BJ (cell line): ENCODE measurements at regions not wholly inside any gene's neighbourhood (a gene's known extent, or its start where the extent isn't known, plus 50 kb on each side); places are given as distances from the start of the nearest gene placed in this dataset.

Source experiments
- CTCF ChIA-PET: fragments of 350-600 bp; formaldehyde crosslinking; extraction: SDS; loops from one replicate; lab custom pipeline; 2021; ENCODE audit warnings: antibody characterized with exemption, inconsistent platforms; lab: Yijun Ruan, JAX
- POLR2A ChIA-PET: fragments of 300-600 bp; sonication (Branson Sonifier 250); formaldehyde crosslinking; extraction: SDS; loops from one replicate; lab custom pipeline; 2021; ENCODE audit warnings: antibody characterized with exemption; lab: Charles Lee
- DNase-seq: peaks from one replicate; pipeline ENCODE4 v3.0.0-alpha.2; 2011; ENCODE audit warnings: low read depth
- H3K27me3 ChIP-seq: 2 replicates; pipeline ENCODE4 v1.6.0; 2011; ENCODE audit warnings: low read length; ENCODE audit not compliant: control insufficient read depth, insufficient read depth
- H3K36me3 ChIP-seq: 2 replicates; pipeline ENCODE4 v1.5.1; 2011; ENCODE audit warnings: low read length; ENCODE audit not compliant: control insufficient read depth, insufficient read depth
- H3K4me3 ChIP-seq: 2 replicates; pipeline ENCODE4 v1.5.1; 2011; ENCODE audit warnings: low read depth, mild to moderate bottlenecking, control low read depth, low read length
- CTCF ChIP-seq: IDR thresholded peaks from 2 replicates; pipeline ENCODE4 v1.5.1; 2011; ENCODE audit warnings: low read depth, mild to moderate bottlenecking, control low read depth, inconsistent platforms, low read length, moderate library complexity; ENCODE audit not compliant: insufficient read depth

- no peak for TF ChIP-seq CTCF
- DNase-seq = no peak
- Histone ChIP-seq H3K27me3 (no peaks in the 10 kb centered on the region), H3K4me3 (no peak overlapping the region), H3K36me3 (no peaks in the 10 kb centered on the region)
- POLR2A ChIA-PET = no interaction called here
- CTCF ChIA-PET = interaction anchor here (0.8 kb wide), 1 partner anchor 15 kb away, joined by 3 read pairs; no protein-coding TSS in a partner anchor
These were observed 499.1 kb upstream of the USP24 start for GRCh38 chr1:55714230-55714629.

GRCh38 chr1:55713516-55713915, 498.4 kb upstream of the USP24 start:
- POLR2A ChIA-PET = no interaction called here
- DNase-seq = no peak

GRCh38 chr1:55712148-55712547, 497.0 kb upstream of the USP24 start:
- CTCF ChIA-PET = interaction anchor here (0.9 kb wide), 1 partner anchor 16 kb away, joined by 3 read pairs; no protein-coding TSS in a partner anchor

More at GRCh38 chr1:55713516-55713915, 498.4 kb upstream of the USP24 start:
- CTCF ChIA-PET = interaction anchor here (0.9 kb wide), 1 partner anchor 12 kb away, joined by 5 read pairs; no protein-coding TSS in a partner anchor
- Histone ChIP-seq H3K27me3 (no peaks in the 10 kb centered on the region), H3K4me3 (no peak overlapping the region), H3K36me3 (no peaks in the 10 kb centered on the region)
- TF ChIP-seq CTCF = no peak

GRCh38 chr1:55708781-55709180, 493.6 kb upstream of the USP24 start:
- no peaks in the 10 kb centered on the region for H3K36me3 ChIP-seq
- POLR2A ChIA-PET = no interaction called here
- no peaks in the 10 kb centered on the region for H3K27me3 ChIP-seq
- no peak overlapping the region for H3K4me3 ChIP-seq
- TF ChIP-seq CTCF = no peak
- no peak for DNase-seq
- CTCF ChIA-PET = interaction anchor here (1.0 kb wide), 1 partner anchor 333 kb away, joined by 4 read pairs; no protein-coding TSS in a partner anchor

More at GRCh38 chr1:55712148-55712547, 497.0 kb upstream of the USP24 start:
- POLR2A ChIA-PET = no interaction called here
- no peaks in the 10 kb centered on the region for H3K36me3 ChIP-seq
- DNase-seq = no peak
- H3K27me3 ChIP-seq = no peaks in the 10 kb centered on the region
- H3K4me3 ChIP-seq = no peak overlapping the region
- no peak for TF ChIP-seq CTCF

- POLR2A ChIA-PET = no interaction called here
- no peaks in the 10 kb centered on the region for H3K36me3 ChIP-seq
- TF ChIP-seq CTCF = no peak
- DNase-seq = no peak
- H3K27me3 ChIP-seq = no peaks in the 10 kb centered on the region
- CTCF ChIA-PET = no interaction called here
- no peak overlapping the region for H3K4me3 ChIP-seq
These were observed 492.7 kb upstream of the USP24 start for GRCh38 chr1:55707846-55708245.
